ENCODE measurements at regions not wholly inside any gene's neighbourhood (a gene's known extent, or its start where the extent isn't known, plus 50 kb on each side); places are given as distances from the start of the nearest gene placed in this dataset.

GRCh38 chr10:56567580-56567979 is 206.5 kb upstream of the ZWINT start:
- Histone ChIP-seq H3K23ac (ENCODE audit: low read depth, low read length, poor library complexity) (no peak overlapping the region), H3K4me3 (ENCODE audit: low read length in 2 of 2) (no peak overlapping the region), H2AK5ac (ENCODE audit: low read depth, low read length) (no peak overlapping the region), H3K4me2 (ENCODE audit: insufficient read depth, low read length, poor library complexity, severe bottlenecking) (no peak overlapping the region), H3K9me3 (replicated peaks in 1 of 2; ENCODE audit: control insufficient read depth in 2 of 2, insufficient read depth in 1 of 2, low read depth in 1 of 2, low read length in 2 of 2) (peaks cover 0 to 5% of the 10 kb centered on the region in 2 donors), H3K18ac (ENCODE audit: low read length) (no peak overlapping the region), H3K4ac (ENCODE audit: low read length) (no peak overlapping the region), H2AFZ (ENCODE audit: low read length) (no peak overlapping the region), H2BK5ac (ENCODE audit: low read length) (no peak overlapping the region), H3K79me1 (ENCODE audit: low read depth, low read length) (no peaks in the 10 kb centered on the region), H3K4me1 (ENCODE audit: control insufficient read depth in 2 of 2, insufficient read depth in 1 of 2, low read depth in 1 of 2, low read length in 2 of 2) (no peaks in the 10 kb centered on the region), H3K9ac (ENCODE audit: low read depth, low read length, poor library complexity) (no peak overlapping the region), H3K27ac (replicated peaks; ENCODE audit: low read length) (no peak overlapping the region), H2BK12ac (ENCODE audit: low read length) (no peak overlapping the region), H4K91ac (ENCODE audit: low read depth, low read length, poor library complexity) (no peak overlapping the region), H4K8ac (ENCODE audit: low read depth, low read length) (no peak overlapping the region), H3K27me3 (ENCODE audit: control insufficient read depth in 3 of 3, insufficient read depth in 3 of 3, low read depth in 1 of 3, low read length in 3 of 3) (no peaks in the 10 kb centered on the region), H2BK120ac (ENCODE audit: low read depth, low read length) (no peak overlapping the region), H3K14ac (ENCODE audit: low read length) (no peak overlapping the region), H2BK15ac (ENCODE audit: low read length) (no peak overlapping the region), H3K36me3 (replicated peaks in 1 of 2; ENCODE audit: control insufficient read depth in 2 of 2, insufficient read depth in 2 of 2, low read length in 2 of 2) (no peaks in the 10 kb centered on the region)
- no CpG with 5 or more reads among the region's 1 CpG for WGBS, 2 donors (ENCODE audit: extremely low coverage in 2 of 2, insufficient read length in 2 of 2, insufficient replicate concordance in 1 of 2)
- DNase-seq (ENCODE audit: low spot score) = no peak

GRCh38 chr10:56561336-56561735 is 200.3 kb upstream of the ZWINT start:
- Histone ChIP-seq H2BK12ac (ENCODE audit: low read length) (no peak overlapping the region), H3K9ac (ENCODE audit: low read depth, low read length, poor library complexity) (no peak overlapping the region), H2AFZ (ENCODE audit: low read length) (no peak overlapping the region), H3K27ac (replicated peaks; ENCODE audit: low read length) (no peak overlapping the region), H3K18ac (ENCODE audit: low read length) (no peak overlapping the region), H3K9me3 (replicated peaks in 1 of 2; ENCODE audit: control insufficient read depth in 2 of 2, insufficient read depth in 1 of 2, low read depth in 1 of 2, low read length in 2 of 2) (no peaks in the 10 kb centered on the region), H3K14ac (ENCODE audit: low read length) (no peak overlapping the region), H2BK120ac (ENCODE audit: low read depth, low read length) (no peak overlapping the region), H2BK15ac (ENCODE audit: low read length) (no peak overlapping the region), H2AK5ac (ENCODE audit: low read depth, low read length) (no peak overlapping the region), H2BK5ac (ENCODE audit: low read length) (no peak overlapping the region), H3K4me2 (ENCODE audit: insufficient read depth, low read length, poor library complexity, severe bottlenecking) (no peak overlapping the region), H3K27me3 (ENCODE audit: control insufficient read depth in 3 of 3, insufficient read depth in 3 of 3, low read depth in 1 of 3, low read length in 3 of 3) (no peaks in the 10 kb centered on the region), H4K91ac (ENCODE audit: low read depth, low read length, poor library complexity) (no peak overlapping the region), H4K8ac (ENCODE audit: low read depth, low read length) (no peak overlapping the region), H3K79me1 (ENCODE audit: low read depth, low read length) (no peaks in the 10 kb centered on the region), H3K4ac (ENCODE audit: low read length) (no peak overlapping the region), H3K36me3 (replicated peaks in 1 of 2; ENCODE audit: control insufficient read depth in 2 of 2, insufficient read depth in 2 of 2, low read length in 2 of 2) (no peaks in the 10 kb centered on the region), H3K4me1 (ENCODE audit: control insufficient read depth in 2 of 2, insufficient read depth in 1 of 2, low read depth in 1 of 2, low read length in 2 of 2) (no peaks in the 10 kb centered on the region), H3K23ac (ENCODE audit: low read depth, low read length, poor library complexity) (no peak overlapping the region), H3K4me3 (ENCODE audit: low read length in 2 of 2) (no peak overlapping the region)
- WGBS, 2 donors (ENCODE audit: extremely low coverage in 2 of 2, insufficient read length in 2 of 2, insufficient replicate concordance in 1 of 2) = no CpG with 5 or more reads among the region's 3 CpGs
- DNase-seq (ENCODE audit: low spot score) = no peak

- no peak overlapping the region for H2AFZ ChIP-seq (ENCODE audit: low read length)
- no peak for DNase-seq (ENCODE audit: low spot score)
- no peak overlapping the region for H3K4me2 ChIP-seq (ENCODE audit: insufficient read depth, low read length, poor library complexity, severe bottlenecking)
- no peak overlapping the region for H3K14ac ChIP-seq (ENCODE audit: low read length)
- no peak overlapping the region for H3K4ac ChIP-seq (ENCODE audit: low read length)
- H3K9ac ChIP-seq (ENCODE audit: low read depth, low read length, poor library complexity) = no peak overlapping the region
- no peaks in the 10 kb centered on the region for H3K27me3 ChIP-seq (ENCODE audit: control insufficient read depth in 3 of 3, insufficient read depth in 3 of 3, low read depth in 1 of 3, low read length in 3 of 3)
- H3K4me1 ChIP-seq (ENCODE audit: control insufficient read depth in 2 of 2, insufficient read depth in 1 of 2, low read depth in 1 of 2, low read length in 2 of 2) = no peaks in the 10 kb centered on the region
- H2BK120ac ChIP-seq (ENCODE audit: low read depth, low read length) = no peak overlapping the region
- no peak overlapping the region for H3K27ac ChIP-seq (replicated peaks; ENCODE audit: low read length)
- H3K23ac ChIP-seq (ENCODE audit: low read depth, low read length, poor library complexity) = no peak overlapping the region
- H2BK5ac ChIP-seq (ENCODE audit: low read length) = no peak overlapping the region
- no peak overlapping the region for H3K4me3 ChIP-seq (ENCODE audit: low read length in 2 of 2)
- H2AK5ac ChIP-seq (ENCODE audit: low read depth, low read length) = no peak overlapping the region
- no peak overlapping the region for H4K91ac ChIP-seq (ENCODE audit: low read depth, low read length, poor library complexity)
- no peak overlapping the region for H4K8ac ChIP-seq (ENCODE audit: low read depth, low read length)
- no CpG with 5 or more reads among the region's 9 CpGs for WGBS, 2 donors (ENCODE audit: extremely low coverage in 2 of 2, insufficient read length in 2 of 2, insufficient replicate concordance in 1 of 2)
- no peak overlapping the region for H2BK12ac ChIP-seq (ENCODE audit: low read length)
- no peak overlapping the region for H3K18ac ChIP-seq (ENCODE audit: low read length)
- no peaks in the 10 kb centered on the region for H3K79me1 ChIP-seq (ENCODE audit: low read depth, low read length)
- no peaks in the 10 kb centered on the region for H3K9me3 ChIP-seq (replicated peaks in 1 of 2; ENCODE audit: control insufficient read depth in 2 of 2, insufficient read depth in 1 of 2, low read depth in 1 of 2, low read length in 2 of 2)
- H3K36me3 ChIP-seq (replicated peaks in 1 of 2; ENCODE audit: control insufficient read depth in 2 of 2, insufficient read depth in 2 of 2, low read length in 2 of 2) = no peaks in the 10 kb centered on the region
- no peak overlapping the region for H2BK15ac ChIP-seq (ENCODE audit: low read length)
Observed at GRCh38 chr10:56551037-56551436, 190.0 kb upstream of the ZWINT start.

- H3K18ac ChIP-seq (ENCODE audit: low read length) = no peak overlapping the region
- H3K27me3 ChIP-seq (ENCODE audit: control insufficient read depth in 3 of 3, insufficient read depth in 3 of 3, low read depth in 1 of 3, low read length in 3 of 3) = no peaks in the 10 kb centered on the region
- no peak overlapping the region for H2AFZ ChIP-seq (ENCODE audit: low read length)
- no peak overlapping the region for H3K14ac ChIP-seq (ENCODE audit: low read length)
- H4K8ac ChIP-seq (ENCODE audit: low read depth, low read length) = no peak overlapping the region
- H3K27ac ChIP-seq (replicated peaks; ENCODE audit: low read length) = no peak overlapping the region
- no peaks in the 10 kb centered on the region for H3K4me1 ChIP-seq (ENCODE audit: control insufficient read depth in 2 of 2, insufficient read depth in 1 of 2, low read depth in 1 of 2, low read length in 2 of 2)
- DNase-seq (ENCODE audit: low spot score) = no peak
- H2BK15ac ChIP-seq (ENCODE audit: low read length) = no peak overlapping the region
- no peak overlapping the region for H2AK5ac ChIP-seq (ENCODE audit: low read depth, low read length)
- H3K9ac ChIP-seq (ENCODE audit: low read depth, low read length, poor library complexity) = no peak overlapping the region
- H3K79me1 ChIP-seq (ENCODE audit: low read depth, low read length) = no peaks in the 10 kb centered on the region
- no peak overlapping the region for H2BK12ac ChIP-seq (ENCODE audit: low read length)
- H3K4ac ChIP-seq (ENCODE audit: low read length) = no peak overlapping the region
- H2BK5ac ChIP-seq (ENCODE audit: low read length) = no peak overlapping the region
- H3K4me2 ChIP-seq (ENCODE audit: insufficient read depth, low read length, poor library complexity, severe bottlenecking) = no peak overlapping the region
- no peak overlapping the region for H2BK120ac ChIP-seq (ENCODE audit: low read depth, low read length)
- no peak overlapping the region for H3K4me3 ChIP-seq (ENCODE audit: low read length in 2 of 2)
- no CpG with 5 or more reads among the region's 4 CpGs for WGBS, 2 donors (ENCODE audit: extremely low coverage in 2 of 2, insufficient read length in 2 of 2, insufficient replicate concordance in 1 of 2)
- H4K91ac ChIP-seq (ENCODE audit: low read depth, low read length, poor library complexity) = no peak overlapping the region
- no peak overlapping the region for H3K23ac ChIP-seq (ENCODE audit: low read depth, low read length, poor library complexity)
- no peaks in the 10 kb centered on the region for H3K36me3 ChIP-seq (replicated peaks in 1 of 2; ENCODE audit: control insufficient read depth in 2 of 2, insufficient read depth in 2 of 2, low read length in 2 of 2)
- no peaks in the 10 kb centered on the region for H3K9me3 ChIP-seq (replicated peaks in 1 of 2; ENCODE audit: control insufficient read depth in 2 of 2, insufficient read depth in 1 of 2, low read depth in 1 of 2, low read length in 2 of 2)
Observed at GRCh38 chr10:56547163-56547562, 186.1 kb upstream of the ZWINT start.
